ENCODE measurements at regions not wholly inside any gene's neighbourhood (a gene's known extent, or its start where the extent isn't known, plus 50 kb on each side); places are given as distances from the start of the nearest gene placed in this dataset.

GRCh38 chr20:51311636-51312479 is 230.7 kb downstream of the NFATC2 start:
- Histone ChIP-seq H3K9me3 (ENCODE audit: control insufficient read depth in 2 of 2, low read length in 2 of 2) (no peaks in the 10 kb centered on the region), H3K36me3 (ENCODE audit: control insufficient read depth, insufficient read depth, low read length) (no peaks in the 10 kb centered on the region), H3K4me3 (ENCODE audit: low read depth, low read length) (no peak overlapping the region), H3K27me3 (ENCODE audit: control insufficient read depth, insufficient read depth, low read length) (peaks cover 15% of the 10 kb centered on the region), H3K4me1 (ENCODE audit: control insufficient read depth, insufficient read depth, low read length, poor library complexity, severe bottlenecking) (peaks cover 1% of the 10 kb centered on the region), H3K27ac (ENCODE audit: insufficient read depth, low read length, poor library complexity, severe bottlenecking) (no peak overlapping the region)
- Mint-ChIP-seq H3K4me1 (peaks cover 0 to 1% (median 0%) of the 10 kb centered on the region in 4 donors), H3K27me3 (peaks cover 26% of the 10 kb centered on the region), H3K4me3 (no peak overlapping the region), H3K9me3 (peaks cover 0 to 2% (median 0%) of the 10 kb centered on the region in 7 donors), H3K36me3 (no peaks in the 10 kb centered on the region), H3K27ac (no peak overlapping the region)
- no peak for DNase-seq
- ATAC-seq (ENCODE audit: low read depth in 2 of 2): no peak

- Mint-ChIP-seq H3K4me3 (no peak overlapping the region), H3K27me3 (peaks cover 35% of the 10 kb centered on the region), H3K27ac (no peak overlapping the region), H3K36me3 (no peaks in the 10 kb centered on the region), H3K9me3 (no peaks in the 10 kb centered on the region), H3K4me1 (peaks cover 0 to 4% (median 0%) of the 10 kb centered on the region in 4 donors)
- H3K27me3 ChIP-seq (ENCODE audit: control insufficient read depth, insufficient read depth, low read length): peaks cover 15% of the 10 kb centered on the region
- DNase-seq (no peak), ATAC-seq (ENCODE audit: low read depth in 2 of 2) (no peak)
- H3K4me1 ChIP-seq (ENCODE audit: control insufficient read depth, insufficient read depth, low read length, poor library complexity, severe bottlenecking): peaks cover 4% of the 10 kb centered on the region
- H3K36me3 ChIP-seq (ENCODE audit: control insufficient read depth, insufficient read depth, low read length): no peaks in the 10 kb centered on the region
- no peak overlapping the region for H3K4me3 ChIP-seq (ENCODE audit: low read depth, low read length)
- no peaks in the 10 kb centered on the region for H3K9me3 ChIP-seq (ENCODE audit: control insufficient read depth in 2 of 2, low read length in 2 of 2)
- H3K27ac ChIP-seq (ENCODE audit: insufficient read depth, low read length, poor library complexity, severe bottlenecking): no peak overlapping the region
These were observed 232.3 kb downstream of the NFATC2 start for GRCh38 chr20:51310216-51310615.

GRCh38 chr20:51309128-51309527 is 233.4 kb downstream of the NFATC2 start:
- H3K27me3 ChIP-seq (ENCODE audit: control insufficient read depth, insufficient read depth, low read length): peaks cover 15% of the 10 kb centered on the region
- Mint-ChIP-seq H3K4me3 (no peak overlapping the region), H3K27me3 (peaks cover 35% of the 10 kb centered on the region), H3K4me1 (peaks cover 0 to 4% (median 0%) of the 10 kb centered on the region in 4 donors), H3K9me3 (peaks cover 0 to 2% (median 0%) of the 10 kb centered on the region in 7 donors), H3K27ac (no peak overlapping the region), H3K36me3 (no peaks in the 10 kb centered on the region)
- H3K9me3 ChIP-seq (ENCODE audit: control insufficient read depth in 2 of 2, low read length in 2 of 2): no peaks in the 10 kb centered on the region
- peaks cover 4% of the 10 kb centered on the region for H3K4me1 ChIP-seq (ENCODE audit: control insufficient read depth, insufficient read depth, low read length, poor library complexity, severe bottlenecking)
- no peak overlapping the region for H3K4me3 ChIP-seq (ENCODE audit: low read depth, low read length)
- no peak overlapping the region for H3K27ac ChIP-seq (ENCODE audit: insufficient read depth, low read length, poor library complexity, severe bottlenecking)
- DNase-seq (no peak), ATAC-seq (ENCODE audit: low read depth in 2 of 2) (no peak)
- H3K36me3 ChIP-seq (ENCODE audit: control insufficient read depth, insufficient read depth, low read length): no peaks in the 10 kb centered on the region

GRCh38 chr20:51306521-51307358 is 235.8 kb downstream of the NFATC2 start:
- Mint-ChIP-seq H3K9me3 (peaks cover 0 to 4% (median 0%) of the 10 kb centered on the region in 7 donors), H3K27me3 (peaks cover 39% of the 10 kb centered on the region)

GRCh38 chr20:51306081-51306480 is 236.4 kb downstream of the NFATC2 start:
- H3K4me1 Mint-ChIP-seq: peaks cover 0 to 4% (median 0%) of the 10 kb centered on the region in 4 donors
- Histone ChIP-seq H3K9me3 (ENCODE audit: control insufficient read depth in 2 of 2, low read length in 2 of 2) (no peaks in the 10 kb centered on the region), H3K4me3 (ENCODE audit: low read depth, low read length) (no peak overlapping the region), H3K27me3 (ENCODE audit: control insufficient read depth, insufficient read depth, low read length) (peaks cover 9% of the 10 kb centered on the region), H3K27ac (ENCODE audit: insufficient read depth, low read length, poor library complexity, severe bottlenecking) (no peak overlapping the region), H3K36me3 (ENCODE audit: control insufficient read depth, insufficient read depth, low read length) (no peaks in the 10 kb centered on the region), H3K4me1 (ENCODE audit: control insufficient read depth, insufficient read depth, low read length, poor library complexity, severe bottlenecking) (peaks cover 4% of the 10 kb centered on the region)
- H3K27ac Mint-ChIP-seq: peak overlapping the region in 1 of 3 donors; percentile 28
- H3K36me3 Mint-ChIP-seq: no peaks in the 10 kb centered on the region
- H3K4me3 Mint-ChIP-seq: no peak overlapping the region
- peaks cover 0 to 4% (median 0%) of the 10 kb centered on the region in 7 donors for H3K9me3 Mint-ChIP-seq
- ATAC-seq (ENCODE audit: low read depth in 2 of 2) (no peak), DNase-seq (no peak)
- peaks cover 34% of the 10 kb centered on the region for H3K27me3 Mint-ChIP-seq

More at GRCh38 chr20:51306521-51307358, 235.8 kb downstream of the NFATC2 start:
- no peak overlapping the region for H3K27ac Mint-ChIP-seq
- no peak overlapping the region for H3K4me3 ChIP-seq (ENCODE audit: low read depth, low read length)
- no peaks in the 10 kb centered on the region for H3K9me3 ChIP-seq (ENCODE audit: control insufficient read depth in 2 of 2, low read length in 2 of 2)
- DNase-seq (peak; percentile 39 to 61 (median 54)), ATAC-seq (ENCODE audit: low read depth in 2 of 2) (peak; percentile 82 to 89)
- peaks cover 4% of the 10 kb centered on the region for H3K4me1 ChIP-seq (ENCODE audit: control insufficient read depth, insufficient read depth, low read length, poor library complexity, severe bottlenecking)
- no peaks in the 10 kb centered on the region for H3K36me3 Mint-ChIP-seq
- H3K36me3 ChIP-seq (ENCODE audit: control insufficient read depth, insufficient read depth, low read length): no peaks in the 10 kb centered on the region
- no peak overlapping the region for H3K4me3 Mint-ChIP-seq
- H3K27ac ChIP-seq (ENCODE audit: insufficient read depth, low read length, poor library complexity, severe bottlenecking): no peak overlapping the region
- peaks cover 0 to 4% (median 0%) of the 10 kb centered on the region in 4 donors for H3K4me1 Mint-ChIP-seq
- peaks cover 9% of the 10 kb centered on the region for H3K27me3 ChIP-seq (ENCODE audit: control insufficient read depth, insufficient read depth, low read length)

- Histone ChIP-seq H3K27me3 (ENCODE audit: control insufficient read depth, insufficient read depth, low read length) (peaks cover 9% of the 10 kb centered on the region), H3K4me3 (ENCODE audit: low read depth, low read length) (no peak overlapping the region), H3K9me3 (ENCODE audit: control insufficient read depth in 2 of 2, low read length in 2 of 2) (no peaks in the 10 kb centered on the region), H3K4me1 (ENCODE audit: control insufficient read depth, insufficient read depth, low read length, poor library complexity, severe bottlenecking) (peaks cover 4% of the 10 kb centered on the region), H3K27ac (ENCODE audit: insufficient read depth, low read length, poor library complexity, severe bottlenecking) (no peak overlapping the region), H3K36me3 (ENCODE audit: control insufficient read depth, insufficient read depth, low read length) (no peaks in the 10 kb centered on the region)
- no peaks in the 10 kb centered on the region for H3K36me3 Mint-ChIP-seq
- H3K27me3 Mint-ChIP-seq: peaks cover 32% of the 10 kb centered on the region
- no peak for ATAC-seq (ENCODE audit: low read depth in 2 of 2)
- H3K27ac Mint-ChIP-seq: peak overlapping the region in 1 of 3 donors; percentile 62
- DNase-seq: no peak
- peaks cover 0 to 4% (median 0%) of the 10 kb centered on the region in 4 donors for H3K4me1 Mint-ChIP-seq
- peaks cover 0 to 4% (median 0%) of the 10 kb centered on the region in 7 donors for H3K9me3 Mint-ChIP-seq
- no peak overlapping the region for H3K4me3 Mint-ChIP-seq
These were observed 237.0 kb downstream of the NFATC2 start for GRCh38 chr20:51305316-51306052.

Measured in CD4-positive, CD25-positive, alpha-beta regulatory T cell (primary cell).